ENCODE measurements at regions not wholly inside any gene's neighbourhood (a gene's known extent, or its start where the extent isn't known, plus 50 kb on each side); places are given as distances from the start of the nearest gene placed in this dataset.

GRCh38 chr1:29744684-29745490, 508.6 kb downstream of the PTPRU start:
- DNase-seq: no peak

DNA sequence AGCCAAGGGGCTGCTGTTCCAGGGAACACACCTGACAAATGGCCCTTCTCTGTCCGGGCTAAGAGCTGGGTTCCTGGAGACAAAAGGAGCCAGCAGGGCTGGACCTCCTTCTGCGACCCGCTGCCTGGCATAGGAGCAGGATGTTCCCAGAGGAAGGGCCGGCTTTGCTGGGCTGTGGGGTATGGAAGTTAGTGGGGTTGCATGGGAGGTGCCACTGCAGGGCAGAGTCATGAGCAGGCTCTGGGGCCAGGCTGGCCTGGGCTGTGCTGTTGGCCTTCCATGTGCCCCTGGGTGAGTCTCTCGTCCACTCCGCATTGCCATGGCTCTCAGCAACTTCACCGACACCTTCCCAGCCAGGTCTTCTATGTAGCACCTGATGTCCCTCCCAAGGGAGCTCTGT, 507.6 kb downstream of the PTPRU start:
- no peak for DNase-seq

GRCh38 chr1:29743264-29743663, 506.9 kb downstream of the PTPRU start:
- no peak for DNase-seq

DNA sequence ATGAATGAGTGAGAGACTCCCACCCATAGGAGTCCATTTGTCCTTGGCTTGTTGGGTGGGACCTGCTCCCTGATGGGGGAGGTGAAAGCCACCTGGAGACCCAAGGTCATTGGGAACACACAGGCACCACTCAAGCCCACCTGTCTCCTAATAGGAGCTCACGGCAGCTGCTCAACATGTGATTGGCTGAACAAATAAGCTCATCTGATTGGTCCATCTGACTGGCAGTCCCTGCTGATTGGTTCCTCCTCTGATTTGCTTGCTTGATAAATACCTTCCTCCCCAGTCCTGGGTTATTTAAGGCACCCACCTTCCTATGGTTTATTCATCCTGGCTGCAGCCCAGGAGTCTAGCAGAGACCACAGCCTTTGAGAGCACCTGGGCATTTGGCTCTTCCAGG, 502.9 kb downstream of the PTPRU start:
- DNase-seq: no peak

GRCh38 chr1:29736582-29737188, 500.4 kb downstream of the PTPRU start:
- DNase-seq: peak; percentile 50

DNA sequence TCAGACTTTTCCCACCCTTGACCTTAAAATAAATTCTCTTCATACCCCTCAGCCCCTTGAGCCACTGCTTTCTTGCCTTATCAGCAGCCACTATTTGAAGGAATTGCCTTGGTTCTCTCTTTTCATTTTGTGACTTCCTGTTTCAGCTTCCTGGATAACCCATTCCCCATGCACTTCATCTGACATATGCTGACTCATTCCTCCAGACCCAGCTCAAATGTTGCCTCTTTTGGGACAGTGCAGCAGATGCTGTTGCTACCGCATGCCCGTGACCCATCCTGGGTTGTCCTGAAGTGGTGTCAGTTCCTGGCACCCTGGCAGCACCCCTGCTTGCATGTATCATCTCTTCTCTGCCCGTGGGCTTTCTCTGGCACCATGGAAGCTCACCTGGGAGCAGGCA, 496.1 kb downstream of the PTPRU start:
- DNase-seq: no peak

GRCh38 chr1:29730623-29731022, 494.3 kb downstream of the PTPRU start:
- DNase-seq: no peak

GRCh38 chr1:29729281-29729680, 493.0 kb downstream of the PTPRU start:
- DNase-seq: no peak

GRCh38 chr1:29728703-29729102, 492.4 kb downstream of the PTPRU start:
- no peak for DNase-seq

DNA sequence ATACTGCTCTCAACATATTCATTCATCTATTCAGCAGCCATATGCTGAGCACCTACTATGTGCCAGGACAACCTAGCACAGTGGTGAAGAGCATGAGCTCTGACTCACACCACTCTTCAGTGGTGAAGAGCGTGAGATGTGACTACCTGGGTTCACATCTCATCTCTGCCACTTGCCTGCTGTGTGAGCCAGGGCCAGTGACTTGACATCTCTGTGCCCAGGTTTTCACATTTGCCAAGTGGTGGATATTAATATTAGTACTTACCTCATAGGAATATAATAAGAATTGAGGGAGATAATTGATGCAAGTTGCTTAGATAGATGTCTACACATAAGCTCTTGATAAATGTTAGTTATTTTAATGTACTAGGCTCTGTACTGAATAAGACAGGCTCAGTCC, 488.9 kb downstream of the PTPRU start:
- DNase-seq: no peak

DNA sequence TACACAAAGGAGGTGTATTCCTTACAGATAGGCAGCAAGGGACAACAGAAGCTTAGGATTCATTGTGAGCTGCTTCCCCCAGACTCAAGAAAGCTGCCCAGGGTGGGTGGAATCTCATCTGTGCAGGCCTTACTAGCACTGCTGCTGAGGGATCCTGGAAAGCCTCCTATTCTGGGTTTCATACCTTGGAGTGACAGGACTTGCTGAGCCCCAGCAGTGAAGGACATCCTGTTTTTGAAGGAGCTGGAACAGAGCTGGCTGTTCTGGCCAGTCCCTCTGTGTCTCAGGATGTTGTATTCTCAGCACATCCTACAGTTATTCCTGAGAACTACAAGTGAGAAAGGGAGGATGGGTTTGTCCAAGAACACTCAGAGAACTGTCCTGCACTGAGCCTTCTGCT, 486.3 kb downstream of the PTPRU start:
- no peak for DNase-seq

DNA sequence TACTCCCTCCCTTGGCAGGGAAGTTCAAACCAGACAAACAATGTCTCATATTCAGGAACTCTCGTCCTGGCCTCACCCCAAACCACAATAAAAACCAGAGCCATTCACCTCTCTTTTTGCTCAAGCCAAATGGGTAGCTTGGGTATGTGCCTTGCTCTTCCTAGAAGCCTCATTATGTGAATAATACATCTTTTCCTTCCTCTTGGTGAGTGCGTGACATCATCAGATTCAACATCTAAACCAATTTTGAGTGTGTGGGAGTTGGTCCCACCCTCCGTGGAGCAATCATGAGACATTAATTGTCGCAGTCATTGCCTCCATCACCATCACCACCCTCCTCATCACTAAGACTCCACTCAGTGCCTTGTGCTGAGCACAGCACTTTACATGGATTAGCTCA, 482.9 kb downstream of the PTPRU start:
- peak; percentile 42 for DNase-seq

- DNase-seq: no peak
Measured at GRCh38 chr1:29718791-29719190, 482.5 kb downstream of the PTPRU start.

DNA sequence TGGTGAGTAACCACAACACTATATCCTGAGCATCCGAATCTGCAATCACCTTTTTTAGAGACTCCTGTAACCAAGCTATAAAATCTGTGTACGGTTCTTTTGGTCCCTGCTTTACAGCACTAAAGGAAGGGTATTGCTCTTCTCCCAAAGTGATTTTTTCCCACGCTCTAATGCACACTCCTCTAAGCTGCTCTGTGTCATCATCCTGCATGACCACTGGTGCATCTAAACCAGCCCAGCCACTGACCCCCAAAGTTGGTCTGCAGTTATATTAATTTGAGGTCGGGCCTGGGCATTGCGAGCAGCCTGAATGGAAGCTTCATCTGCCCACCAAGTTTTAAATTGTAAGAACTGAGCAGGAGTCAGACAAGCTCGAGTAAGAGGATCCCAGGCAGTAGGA, 480.0 kb downstream of the PTPRU start:
- DNase-seq: no peak

DNA sequence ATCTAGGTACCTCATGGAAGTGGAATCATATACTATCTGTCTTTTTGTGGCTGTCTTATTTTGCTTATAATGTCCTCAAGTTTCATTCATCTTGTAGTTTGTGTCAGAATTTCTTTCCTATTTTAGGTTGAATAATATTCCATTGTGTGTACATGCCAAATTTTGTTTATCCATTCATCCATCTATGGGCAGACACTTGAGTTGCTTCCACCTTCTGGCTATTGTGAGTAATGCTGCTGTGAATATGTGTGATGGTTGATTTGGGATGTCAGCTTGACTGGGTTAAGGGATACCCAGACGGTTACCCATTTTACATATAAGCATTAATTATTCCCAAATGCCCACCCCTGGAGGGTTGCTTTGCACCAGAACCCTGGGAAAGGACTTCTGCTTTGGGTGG, 477.5 kb downstream of the PTPRU start:
- DNase-seq: no peak

GRCh38 chr1:29712801-29713200, 476.5 kb downstream of the PTPRU start:
- no peak for DNase-seq

DNA sequence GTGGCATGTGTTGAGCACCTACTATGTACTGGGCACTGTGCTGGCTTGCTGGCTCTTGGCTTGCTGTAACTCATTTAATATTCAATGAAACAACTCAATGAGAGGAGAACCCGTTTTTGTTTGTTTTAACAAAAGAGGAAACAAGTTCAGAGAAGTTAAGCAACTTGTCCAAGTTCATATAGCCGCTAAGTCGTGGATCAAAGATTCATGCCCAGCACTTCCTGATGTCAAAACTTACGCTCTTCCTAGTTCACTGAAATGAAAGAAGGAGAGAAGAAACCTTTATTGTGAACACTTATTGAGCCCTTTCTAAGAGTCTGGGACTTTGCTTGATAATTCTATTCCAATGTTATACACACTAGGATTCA, 475.9 kb downstream of the PTPRU start:
- DNase-seq: no peak

GRCh38 chr1:29711582-29712283, 475.4 kb downstream of the PTPRU start:
- DNase-seq: peak; percentile 74

- peak; percentile 80 for DNase-seq
Measured at GRCh38 chr1:29709704-29710280, 473.5 kb downstream of the PTPRU start.

DNA sequence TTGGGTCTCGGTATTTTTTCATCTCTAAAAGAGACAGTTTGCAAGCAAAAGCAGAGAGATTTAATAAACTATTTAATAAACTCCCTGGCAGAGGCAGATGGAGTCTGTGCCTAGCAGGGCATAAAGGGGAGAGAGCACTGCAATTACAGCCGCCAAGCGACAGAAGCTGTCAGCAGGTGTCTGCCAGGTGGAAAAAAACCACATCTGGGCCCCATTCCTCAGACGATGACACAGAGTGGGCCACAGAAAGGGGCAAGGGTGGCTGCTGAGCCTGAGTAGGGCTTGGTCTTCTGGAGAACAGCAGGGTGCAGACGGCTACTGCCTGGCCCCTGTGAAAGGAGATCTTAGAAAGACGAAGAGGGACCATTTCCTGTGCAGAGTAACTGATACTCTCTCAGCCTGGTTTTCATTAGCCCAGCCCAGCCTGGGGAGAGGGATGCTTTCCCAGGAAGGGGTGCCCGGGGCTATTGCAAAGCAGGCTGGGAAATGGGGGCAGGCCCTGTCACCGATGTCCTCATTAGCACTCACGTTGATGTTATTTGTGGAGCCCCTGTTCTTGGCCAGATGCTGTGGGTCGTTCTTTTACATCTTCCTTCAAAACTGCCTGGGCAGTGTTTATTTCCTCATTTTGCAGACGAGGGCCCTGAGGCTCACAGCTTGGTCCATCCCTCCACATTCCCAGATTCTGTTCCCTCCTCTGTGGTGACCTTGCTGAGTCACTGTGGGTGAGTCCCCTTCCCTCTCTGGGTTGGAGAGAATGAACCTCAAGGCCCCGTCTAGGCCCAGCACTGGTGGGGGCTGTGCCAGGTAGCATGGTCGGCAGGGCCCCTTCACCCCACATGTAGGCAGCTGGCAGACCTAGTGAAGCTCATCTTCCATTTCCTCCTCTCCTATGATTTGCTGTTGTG, 472.7 kb downstream of the PTPRU start:
- peak; percentile 85 for DNase-seq

GRCh38 chr1:29708381-29708780, 472.1 kb downstream of the PTPRU start:
- peak; percentile 34 for DNase-seq

DNA sequence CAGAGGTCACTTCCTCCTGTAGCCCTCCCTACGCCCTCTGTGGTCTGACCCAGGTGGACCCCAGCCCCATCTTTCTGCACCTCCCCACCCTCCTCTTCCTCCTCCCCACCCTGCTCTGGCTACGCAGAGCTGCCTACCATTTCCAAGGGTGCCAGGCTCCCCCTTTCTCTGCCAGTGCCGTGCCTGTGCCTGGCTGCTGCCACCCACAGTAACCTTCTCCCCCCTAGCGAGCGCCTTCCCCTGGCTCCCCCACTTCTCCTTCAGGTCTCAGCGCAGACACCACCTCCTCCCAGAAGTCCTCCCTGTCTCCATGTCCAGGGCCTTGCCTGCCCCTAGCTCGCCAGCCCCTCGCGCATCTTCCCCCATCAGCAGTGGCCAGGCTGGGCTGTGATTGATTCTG, 471.5 kb downstream of the PTPRU start:
- no peak for DNase-seq

- peak; percentile 70 for DNase-seq
Measured at GRCh38 chr1:29706936-29707335, 470.6 kb downstream of the PTPRU start.

All from fibroblast of skin of right quadriceps (primary cell).